AG09309 (cell line): ENCODE measurements at regions not wholly inside any gene's neighbourhood (a gene's known extent, or its start where the extent isn't known, plus 50 kb on each side); places are given as distances from the start of the nearest gene placed in this dataset.
"Not testable (repeated sequence)": the region's sequence is repeated elsewhere in the genome, so short reads cannot be mapped to it uniquely, and the experiment has no call there.

Experiments used
- DNase-seq: peaks from one replicate; pipeline ENCODE4 v3.0.0-alpha.2; 2010; ENCODE audit warnings: low read depth
- H3K4me3 ChIP-seq: 2 replicates; pipeline ENCODE4 v1.5.1; 2011; ENCODE audit warnings: mild to moderate bottlenecking, low read depth, low read length, moderate library complexity; ENCODE audit not compliant: control insufficient read depth
- CTCF ChIP-seq: IDR thresholded peaks from 2 replicates; pipeline ENCODE4 v1.5.1; 2011; ENCODE audit warnings: mild to moderate bottlenecking, low read depth, low read length, inconsistent platforms; ENCODE audit not compliant: insufficient read depth, control insufficient read depth; ENCODE audit errors: missing control alignments

- DNase-seq, result no peak
- TF ChIP-seq CTCF, result no peak
- H3K4me3 ChIP-seq, result no peak overlapping the region
These were observed 388.6 kb upstream of the MBL2 start for GRCh38 chr10:53161231-53161630.

- H3K4me3 ChIP-seq, result not testable (repeated sequence)
These were observed 383.1 kb upstream of the MBL2 start for GRCh38 chr10:53155674-53156073.

GRCh38 chr10:53153831-53154230, 381.2 kb upstream of the MBL2 start:
- TF ChIP-seq CTCF, result no peak
- no peak for DNase-seq
- H3K4me3 ChIP-seq, result no peak overlapping the region

More at GRCh38 chr10:53155674-53156073, 383.1 kb upstream of the MBL2 start:
- not testable (repeated sequence) for DNase-seq

- TF ChIP-seq CTCF, result no peak
- no peak overlapping the region for H3K4me3 ChIP-seq
- DNase-seq, result no peak
These were observed 367.9 kb upstream of the MBL2 start for GRCh38 chr10:53140506-53140905.

GRCh38 chr10:53135897-53136253, 363.3 kb upstream of the MBL2 start:
- DNase-seq, result no peak
- TF ChIP-seq CTCF, result no peak
- no peak overlapping the region for H3K4me3 ChIP-seq

GRCh38 chr10:53135213-53135896, 362.8 kb upstream of the MBL2 start:
- H3K4me3 ChIP-seq, result no peak overlapping the region
- no peak for DNase-seq
- TF ChIP-seq CTCF, result no peak

GRCh38 chr10:53134050-53134449, 361.5 kb upstream of the MBL2 start:
- DNase-seq, result no peak
- no peak overlapping the region for H3K4me3 ChIP-seq
- no peak for TF ChIP-seq CTCF
